H1 (cell line): ENCODE measurements at regions not wholly inside any gene's neighbourhood (a gene's known extent, or its start where the extent isn't known, plus 50 kb on each side); places are given as distances from the start of the nearest gene placed in this dataset.
"Not testable (repeated sequence)": the region's sequence is repeated elsewhere in the genome, so short reads cannot be mapped to it uniquely, and the experiment has no call there.

Experiments
- CTCF ChIA-PET: fragments of 300-600 bp; sonication (Branson Sonifier 250); formaldehyde crosslinking; loops from one replicate; lab custom pipeline; 2021; ENCODE audit not compliant: partially characterized antibody; lab: Charles Lee
- POLR2A ChIA-PET: fragments of 300-600 bp; sonication (Branson Sonifier 250); formaldehyde crosslinking; loops from one replicate; lab custom pipeline; 2021; ENCODE audit warnings: inconsistent platforms; ENCODE audit not compliant: partially characterized antibody; lab: Charles Lee
- DNase-seq, 2 experiments: peaks; one replicate each; pipeline versions ENCODE4 v3.0.0 to v3.0.0-alpha.2; 2010 to 2022; ENCODE audit warnings: low spot score in 2 of 2, low read depth in 1 of 2, mixed read lengths in 1 of 2
- FAIRE-seq: peaks from 2 replicates; lab custom pipeline; 2011; peaks lifted over from hg19 to GRCh38; lab: Jason Lieb, UNC
- H2AFZ ChIP-seq: 2 replicates; pipeline ENCODE4 v1.8.1; 2012; ENCODE audit warnings: low read length, inconsistent platforms
- H2AK5ac ChIP-seq: 2 replicates; pipeline ENCODE4 v1.6.1; 2013; ENCODE audit warnings: low read depth, low read length
- H2BK120ac ChIP-seq: replicated peaks from 2 replicates; pipeline ENCODE3; 2013; ENCODE audit warnings: low read depth, low read length, inconsistent platforms
- H2BK12ac ChIP-seq: 2 replicates; pipeline ENCODE4 v1.6.1; 2013; ENCODE audit warnings: low read depth, low read length
- H2BK15ac ChIP-seq: 2 replicates; pipeline ENCODE4 v1.6.1; 2013; ENCODE audit warnings: low read length
- H2BK20ac ChIP-seq: 2 replicates; pipeline ENCODE4 v1.6.1; 2013; ENCODE audit warnings: low read length
- H2BK5ac ChIP-seq: 2 replicates; pipeline ENCODE4 v1.6.1; 2013; ENCODE audit warnings: low read depth, low read length
- H3K14ac ChIP-seq: 2 replicates; pipeline ENCODE4 v1.6.1; 2013; ENCODE audit warnings: inconsistent platforms; ENCODE audit not compliant: insufficient read length
- H3K18ac ChIP-seq: 2 replicates; pipeline ENCODE4 v1.6.1; 2013; ENCODE audit warnings: low read length; ENCODE audit errors: extremely low read depth
- H3K23ac ChIP-seq: 2 replicates; pipeline ENCODE4 v1.6.1; 2013; ENCODE audit warnings: inconsistent platforms; ENCODE audit not compliant: insufficient read length
- H3K23me2 ChIP-seq: 2 replicates; pipeline ENCODE4 v1.6.1; 2013; ENCODE audit warnings: low read depth, low read length
- H3K27ac ChIP-seq: 2 replicates; pipeline ENCODE4 v1.6.1; 2011; ENCODE audit warnings: low read depth, low read length, inconsistent platforms
- H3K27me3 ChIP-seq, 4 experiments: replicated peaks in 1 of 4; 1 replicate in 1 of 4; 2 replicates in 3 of 4; pipeline versions ENCODE4 v1.6.1 to v1.8.1; 2011 to 2013; ENCODE audit warnings: low read length in 3 of 4, mild to moderate bottlenecking in 3 of 4, inconsistent platforms in 2 of 4, mixed read lengths in 2 of 4, moderate library complexity in 1 of 4; ENCODE audit not compliant: control insufficient read depth in 3 of 4, insufficient read depth in 3 of 4; ENCODE audit errors: extremely low read depth in 1 of 4
- H3K36me3 ChIP-seq, 4 experiments: 2 replicates each; pipeline versions ENCODE4 v1.6.1 to v1.8.1; 2011 to 2013; ENCODE audit warnings: mild to moderate bottlenecking in 4 of 4, low read length in 3 of 4, moderate library complexity in 2 of 4, control low read depth in 1 of 4, inconsistent platforms in 1 of 4; ENCODE audit not compliant: insufficient read depth in 4 of 4, control insufficient read depth in 2 of 4
- H3K4ac ChIP-seq: replicated peaks from 2 replicates; pipeline ENCODE3; 2013; ENCODE audit warnings: low read length, low read depth, mixed read lengths, inconsistent platforms; ENCODE audit not compliant: insufficient read length
- H3K4me1 ChIP-seq, 4 experiments: replicated peaks in 1 of 4; 1 replicate in 1 of 4; 2 replicates in 3 of 4; pipeline versions ENCODE4 v1.6.1 to v1.8.1; 2011 to 2013; ENCODE audit warnings: low read length in 3 of 4, inconsistent platforms in 2 of 4, mixed read lengths in 1 of 4; ENCODE audit not compliant: insufficient read depth in 4 of 4, control insufficient read depth in 3 of 4
- H3K4me2 ChIP-seq, 2 experiments: 2 replicates each; pipeline versions ENCODE4 v1.6.1 to v1.8.1; 2011 to 2013; ENCODE audit warnings: low read depth in 2 of 2, low read length in 2 of 2, control low read depth in 1 of 2, inconsistent platforms in 1 of 2, mild to moderate bottlenecking in 1 of 2; ENCODE audit not compliant: insufficient read depth in 1 of 2
- H3K4me3 ChIP-seq, 4 experiments: fragments of 200-600, 300-600 bp in 1 of 4; sonication (generic), shearing (Covaris generic), sonication (Bioruptor Twin) in 1 of 4; 2 replicates each; pipeline versions ENCODE4 v1.5.1 to v1.8.1; 2011 to 2016; ENCODE audit warnings: low read length in 4 of 4, low read depth in 3 of 4, control low read depth in 2 of 4, inconsistent platforms in 2 of 4, mild to moderate bottlenecking in 2 of 4, mixed read lengths in 1 of 4, moderate library complexity in 1 of 4; ENCODE audit not compliant: insufficient read depth in 2 of 4; ENCODE audit errors: extremely low read depth in 1 of 4
- H3K56ac ChIP-seq: replicated peaks from 2 replicates; pipeline ENCODE3; 2013; ENCODE audit warnings: low read depth, mild to moderate bottlenecking, mixed read lengths, low read length, inconsistent platforms; ENCODE audit not compliant: insufficient read length
- H3K79me1 ChIP-seq: 2 replicates; pipeline ENCODE4 v1.6.1; 2013; ENCODE audit warnings: low read depth, low read length, control low read depth
- H3K79me2 ChIP-seq, 2 experiments: 2 replicates each; pipeline versions ENCODE4 v1.6.1 to v1.8.1; 2012 to 2013; ENCODE audit warnings: low read length in 2 of 2, mild to moderate bottlenecking in 2 of 2, inconsistent platforms in 1 of 2; ENCODE audit not compliant: insufficient read depth in 2 of 2, control insufficient read depth in 1 of 2
- H3K9ac ChIP-seq, 4 experiments: replicated peaks in 1 of 4; 1 replicate in 1 of 4; 2 replicates in 3 of 4; pipeline versions ENCODE4 v1.6.1 to v1.8.1; 2011 to 2013; ENCODE audit warnings: low read depth in 3 of 4, low read length in 3 of 4, control low read depth in 2 of 4, mild to moderate bottlenecking in 2 of 4, moderate library complexity in 2 of 4, inconsistent platforms in 1 of 4; ENCODE audit errors: extremely low read depth in 1 of 4
- H3K9me3 ChIP-seq, 2 experiments: 2 replicates each; pipeline versions ENCODE4 v1.6.1 to v1.8.1; 2012 to 2013; ENCODE audit warnings: mild to moderate bottlenecking in 2 of 2, moderate library complexity in 2 of 2, control low read depth in 1 of 2, inconsistent platforms in 1 of 2, low read depth in 1 of 2, low read length in 1 of 2, mixed read lengths in 1 of 2; ENCODE audit not compliant: insufficient read depth in 2 of 2
- H4K20me1 ChIP-seq, 2 experiments: replicated peaks in 1 of 2; 2 replicates each; pipeline versions ENCODE3 to v1.8.1; 2011 to 2013; ENCODE audit warnings: inconsistent platforms in 2 of 2, low read length in 2 of 2, mild to moderate bottlenecking in 1 of 2; ENCODE audit not compliant: insufficient read depth in 2 of 2, control insufficient read depth in 1 of 2
- H4K5ac ChIP-seq: 2 replicates; pipeline ENCODE4 v1.6.1; 2013; ENCODE audit warnings: low read length, low read depth, mixed read lengths, inconsistent platforms; ENCODE audit not compliant: insufficient read length
- H4K8ac ChIP-seq: 2 replicates; pipeline ENCODE4 v1.8.0; 2013; ENCODE audit warnings: mild to moderate bottlenecking, moderate library complexity, low read length, inconsistent platforms; ENCODE audit not compliant: insufficient read depth; ENCODE audit errors: extremely low read depth
- H4K91ac ChIP-seq: replicated peaks from 2 replicates; pipeline ENCODE3; 2013; ENCODE audit warnings: low read length, mixed read lengths, inconsistent platforms; ENCODE audit not compliant: insufficient read length
- CREB1 ChIP-seq: IDR thresholded peaks from 2 replicates; pipeline ENCODE4 v1.6.1; 2012; ENCODE audit warnings: inconsistent platforms
- EGR1 ChIP-seq: IDR thresholded peaks from 2 replicates; pipeline ENCODE4 v1.6.1; 2011; ENCODE audit warnings: low read depth, low read length, borderline replicate concordance
- EP300 ChIP-seq, 2 experiments: IDR thresholded peaks; 1 replicate in 1 of 2; 2 replicates in 1 of 2; pipeline ENCODE4 v1.6.1; 2011 to 2012; ENCODE audit warnings: low read depth in 2 of 2, low read length in 2 of 2, mild to moderate bottlenecking in 2 of 2, borderline replicate concordance in 1 of 2, inconsistent platforms in 1 of 2, moderate library complexity in 1 of 2
- JUN ChIP-seq: IDR thresholded peaks from 2 replicates; pipeline ENCODE4 v1.6.1; 2011; ENCODE audit warnings: low read depth, mild to moderate bottlenecking, improper control_type of control experiment, low read length
- SIN3A ChIP-seq, 2 experiments: IDR thresholded peaks in 1 of 2; conservative IDR thresholded peaks in 1 of 2; 2 replicates each; pipeline ENCODE4 v1.6.1; 2011 to 2012; ENCODE audit warnings: low read length in 2 of 2, improper control_type of control experiment in 1 of 2, low read depth in 1 of 2, mild to moderate bottlenecking in 1 of 2
- WGBS, 2 experiments: shearing (Covaris generic) in 1 of 2; methylation state at CpG; one replicate each; pipeline versions ENCODE4 v1.1.6 to v1.1.7; 2013 to 2015; ENCODE audit warnings: low lambda C conversion rate in 2 of 2, mixed read lengths in 2 of 2, inconsistent platforms in 1 of 2, low coverage in 1 of 2, missing lambda C conversion rate in 1 of 2; ENCODE audit not compliant: insufficient replicate concordance in 2 of 2, insufficient coverage in 1 of 2, insufficient read length in 1 of 2; ENCODE audit errors: extremely low coverage in 1 of 2, missing lambda C conversion rate in 1 of 2; 5-methylcytosine and 5-hydroxymethylcytosine counted together

DNA sequence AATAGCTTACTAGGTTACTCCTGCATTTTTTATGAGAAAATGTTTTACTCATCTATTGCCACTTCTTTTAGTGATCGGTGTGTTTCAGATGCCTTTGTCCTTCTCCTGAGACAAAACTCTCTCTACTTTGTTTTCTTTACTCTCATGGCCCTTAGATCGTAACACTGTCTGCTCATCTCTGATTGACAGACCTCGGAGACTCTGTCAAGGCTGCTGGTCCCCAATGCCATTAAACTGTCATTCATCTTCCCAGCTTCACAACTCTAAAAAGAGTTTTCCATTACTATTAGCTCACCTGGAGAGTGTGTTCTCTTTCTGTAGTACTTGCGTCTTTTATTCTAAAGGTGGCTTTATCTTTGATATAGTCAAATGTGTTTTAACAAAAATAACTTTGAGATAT, 765.2 kb downstream of the SLITRK1 start (continued):
- no peak for TF ChIP-seq SIN3A (conservative IDR thresholded peaks at IDR 0.05 in 1 of 2, IDR thresholded peaks at IDR 0.05 in 1 of 2; ENCODE audit: low read depth in 1 of 2, low read length in 2 of 2)
- TF ChIP-seq EP300 (IDR thresholded peaks at IDR 0.05; ENCODE audit: borderline replicate concordance in 1 of 2, low read depth in 2 of 2, low read length in 2 of 2) = no peak
- TF ChIP-seq CREB1 = no peak
- no peak for TF ChIP-seq JUN
- TF ChIP-seq EGR1 = no peak

DNA sequence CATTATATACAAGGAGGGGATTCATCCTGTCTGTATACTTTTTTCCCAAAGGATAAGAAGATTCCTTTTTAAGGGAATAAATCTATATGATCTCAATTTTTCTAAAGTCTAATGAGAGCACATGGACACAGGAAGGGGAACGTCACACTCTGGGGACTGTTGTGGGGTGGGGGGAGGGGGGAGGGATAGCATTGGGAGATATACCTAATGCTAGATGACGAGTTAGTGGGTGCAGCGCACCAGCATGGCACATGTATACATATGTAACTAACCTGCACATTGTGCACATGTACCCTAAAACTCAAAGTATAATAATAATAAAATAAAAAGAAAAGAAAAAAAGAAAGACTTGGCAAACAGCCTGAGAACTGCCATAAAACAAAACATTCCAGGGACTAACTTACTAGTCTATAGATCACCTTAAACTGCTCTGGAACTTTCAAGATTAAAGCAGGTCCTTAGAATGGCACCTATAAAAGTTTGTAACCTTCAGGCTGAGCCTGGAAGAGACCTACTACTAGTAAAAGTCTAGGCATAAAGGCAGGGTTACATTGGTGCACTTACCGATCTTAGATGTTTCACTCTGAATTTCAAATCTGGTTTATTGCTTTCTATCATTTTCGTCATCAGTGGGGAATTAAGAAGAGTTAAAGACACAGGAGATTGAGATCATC, 780.6 kb downstream of the SLITRK1 start:
- DNase-seq, H4K91ac ChIP-seq, H4K8ac ChIP-seq, H2AK5ac ChIP-seq, H2BK15ac ChIP-seq, H4K20me1 ChIP-seq, H2AFZ ChIP-seq, H2BK120ac ChIP-seq, H3K27me3 ChIP-seq, H2BK20ac ChIP-seq, H3K79me2 ChIP-seq, H4K5ac ChIP-seq, H3K56ac ChIP-seq, H2BK12ac ChIP-seq, FAIRE-seq, H2BK5ac ChIP-seq, H3K23ac ChIP-seq, H3K9ac ChIP-seq, H3K14ac ChIP-seq, H3K9me3 ChIP-seq, H3K4me2 ChIP-seq, H3K4me3 ChIP-seq, POLR2A ChIA-PET, H3K4ac ChIP-seq, H3K23me2 ChIP-seq, H3K18ac ChIP-seq, H3K36me3 ChIP-seq, H3K27ac ChIP-seq, H3K4me1 ChIP-seq, H3K79me1 ChIP-seq: not testable (repeated sequence)
- 83% methylated on average over 3 of the region's 5 CpGs; no CpG with 5 or more reads in 1 of the 2 experiments for WGBS, 2 experiments
- CTCF ChIA-PET = interaction anchor here (0.6 kb wide), 1 partner anchor 40 kb away, joined by 3 read pairs; no protein-coding TSS in a partner anchor
